ENCODE measurements at regions not wholly inside any gene's neighbourhood (a gene's known extent, or its start where the extent isn't known, plus 50 kb on each side); places are given as distances from the start of the nearest gene placed in this dataset.
A peak's percentile ranks its signal among the peaks of the same experiment; 100 is the strongest.

GRCh38 chr12:28925719-28926376 is 223.2 kb upstream of the FAR2 start:
- TF ChIP-seq CTCF (IDR thresholded peaks at IDR 0.05) (no peak), POLR2A (IDR thresholded peaks at IDR 0.05) (no peak), EP300 (IDR thresholded peaks at IDR 0.05) (no peak), POLR2AphosphoS5 (IDR thresholded peaks at IDR 0.05) (peak in 1 of 4 donors; percentile 17)
